ENCODE measurements at regions not wholly inside any gene's neighbourhood (a gene's known extent, or its start where the extent isn't known, plus 50 kb on each side); places are given as distances from the start of the nearest gene placed in this dataset.
"Not testable (repeated sequence)": the region's sequence is repeated elsewhere in the genome, so short reads cannot be mapped to it uniquely, and the experiment has no call there.

DNA sequence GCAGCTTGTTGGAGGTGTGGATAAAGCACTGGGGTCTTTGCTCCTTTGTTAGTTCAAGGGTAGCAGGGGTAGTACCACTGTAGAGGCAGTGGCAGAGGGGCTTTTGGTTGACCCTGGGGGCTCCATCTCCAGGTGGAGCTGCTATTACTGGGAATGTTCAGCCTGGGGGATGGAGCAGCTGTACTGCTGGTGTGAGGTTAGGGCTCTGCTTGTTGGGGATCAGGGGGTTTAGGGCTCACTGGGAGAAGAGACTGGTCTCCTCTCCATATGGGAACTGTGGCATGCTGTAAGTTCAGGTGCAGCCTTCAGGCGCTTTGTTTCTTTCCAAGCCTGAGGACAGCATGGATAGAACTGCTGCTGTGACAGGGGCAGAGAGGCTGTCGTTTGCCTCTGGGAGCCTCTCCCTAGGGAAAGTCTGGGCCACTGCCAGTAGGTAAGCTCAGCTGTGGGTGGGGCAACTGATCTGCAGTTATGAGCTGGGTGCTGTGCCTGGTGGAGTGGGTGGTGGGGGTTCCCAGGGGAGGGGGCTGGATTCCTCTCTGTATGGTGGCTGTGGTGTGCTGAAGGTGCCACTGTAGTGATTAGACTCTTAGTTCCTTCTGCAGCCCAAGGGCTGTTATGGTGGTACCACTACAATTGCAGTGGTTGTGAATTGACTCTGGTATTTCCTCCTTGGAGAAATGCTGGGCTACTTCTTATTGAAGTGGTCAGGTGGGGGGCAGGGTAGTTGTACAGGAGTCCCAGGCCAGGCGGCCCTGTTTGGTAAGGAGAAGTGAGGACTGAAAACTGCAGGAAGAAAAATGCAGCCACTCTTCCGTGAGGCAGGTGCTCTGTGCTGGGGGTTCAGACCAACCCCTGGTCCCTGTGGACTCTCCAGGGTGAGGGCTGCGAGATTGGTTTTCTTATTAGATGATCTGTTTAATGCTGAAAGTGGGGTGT lies 100.6 kb downstream of the OR4F15 start:
- H3K4me1 ChIP-seq (replicated peaks in 1 of 4; ENCODE audit: control insufficient read depth in 3 of 4, insufficient read depth in 4 of 4, low read length in 3 of 4); H3K79me1 ChIP-seq (ENCODE audit: low read depth, low read length); CTCF ChIA-PET (ENCODE audit: partially characterized antibody); H3K23me2 ChIP-seq (ENCODE audit: low read depth, low read length); H2BK120ac ChIP-seq (replicated peaks; ENCODE audit: low read depth, low read length); H3K9me3 ChIP-seq (ENCODE audit: insufficient read depth in 2 of 2, low read depth in 1 of 2, low read length in 1 of 2); H3K79me2 ChIP-seq (ENCODE audit: control insufficient read depth in 1 of 2, insufficient read depth in 2 of 2, low read length in 2 of 2); H3K27ac ChIP-seq (ENCODE audit: low read depth, low read length); H3K14ac ChIP-seq (ENCODE audit: insufficient read length); H3K23ac ChIP-seq (ENCODE audit: insufficient read length); H3K4me2 ChIP-seq (ENCODE audit: insufficient read depth in 1 of 2, low read depth in 2 of 2, low read length in 2 of 2); H2AK5ac ChIP-seq (ENCODE audit: low read depth, low read length); H4K5ac ChIP-seq (ENCODE audit: insufficient read length, low read depth, low read length); DNase-seq (ENCODE audit: low read depth in 1 of 2, low spot score in 2 of 2); H4K8ac ChIP-seq (ENCODE audit: extremely low read depth, insufficient read depth, low read length); H4K91ac ChIP-seq (replicated peaks; ENCODE audit: insufficient read length, low read length); H3K9ac ChIP-seq (replicated peaks in 1 of 4; ENCODE audit: extremely low read depth in 1 of 4, low read depth in 3 of 4, low read length in 3 of 4); H2BK12ac ChIP-seq (ENCODE audit: low read depth, low read length); H2AFZ ChIP-seq (ENCODE audit: low read length); H3K36me3 ChIP-seq (ENCODE audit: control insufficient read depth in 2 of 4, insufficient read depth in 4 of 4, low read length in 3 of 4); H3K4ac ChIP-seq (replicated peaks; ENCODE audit: insufficient read length, low read depth, low read length); H3K18ac ChIP-seq (ENCODE audit: extremely low read depth, low read length); H3K56ac ChIP-seq (replicated peaks; ENCODE audit: insufficient read length, low read depth, low read length); H2BK5ac ChIP-seq (ENCODE audit: low read depth, low read length); H4K20me1 ChIP-seq (replicated peaks in 1 of 2; ENCODE audit: control insufficient read depth in 1 of 2, insufficient read depth in 2 of 2, low read length in 2 of 2); POLR2A ChIA-PET (ENCODE audit: partially characterized antibody); H2BK20ac ChIP-seq (ENCODE audit: low read length); H2BK15ac ChIP-seq (ENCODE audit: low read length); H3K4me3 ChIP-seq (ENCODE audit: extremely low read depth in 1 of 4, insufficient read depth in 2 of 4, low read depth in 3 of 4, low read length in 4 of 4); H3K27me3 ChIP-seq (replicated peaks in 1 of 4; ENCODE audit: control insufficient read depth in 3 of 4, extremely low read depth in 1 of 4, insufficient read depth in 3 of 4, low read length in 3 of 4); FAIRE-seq: not testable (repeated sequence)
- 83% methylated on average over 2 of the region's 5 CpGs; no CpG with 5 or more reads in 1 of the 2 experiments for WGBS, 2 experiments (ENCODE audit: extremely low coverage in 1 of 2, insufficient coverage in 1 of 2, insufficient read length in 1 of 2, insufficient replicate concordance in 2 of 2, low coverage in 1 of 2, low lambda C conversion rate in 2 of 2, missing lambda C conversion rate in 1 of 2)

DNA sequence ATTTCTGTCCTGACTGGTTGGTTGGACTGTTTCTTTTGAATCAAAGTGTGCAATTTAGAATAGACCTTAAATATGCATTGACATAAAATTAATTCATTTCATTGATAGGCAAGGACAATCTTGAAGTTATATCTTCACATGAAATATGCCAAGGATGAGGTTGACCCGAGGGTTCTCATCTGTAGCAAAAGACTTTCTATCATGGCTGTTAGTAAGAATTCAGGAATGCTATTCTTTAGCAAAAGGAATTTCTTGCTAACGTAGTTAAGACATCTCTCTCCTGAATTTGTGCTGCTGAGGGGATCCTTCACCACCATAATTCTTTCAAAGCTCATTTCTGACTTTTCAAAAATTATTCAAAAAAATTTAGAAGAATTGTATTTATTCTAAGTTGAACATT lies 112.6 kb downstream of the OR4F15 start:
- H3K4me1 ChIP-seq (replicated peaks in 1 of 4; ENCODE audit: control insufficient read depth in 3 of 4, insufficient read depth in 4 of 4, low read length in 3 of 4); H3K14ac ChIP-seq (ENCODE audit: insufficient read length); H3K18ac ChIP-seq (ENCODE audit: extremely low read depth, low read length); DNase-seq (ENCODE audit: low read depth in 1 of 2, low spot score in 2 of 2); H2BK120ac ChIP-seq (replicated peaks; ENCODE audit: low read depth, low read length); H4K8ac ChIP-seq (ENCODE audit: extremely low read depth, insufficient read depth, low read length); FAIRE-seq; H3K36me3 ChIP-seq (ENCODE audit: control insufficient read depth in 2 of 4, insufficient read depth in 4 of 4, low read length in 3 of 4); H4K5ac ChIP-seq (ENCODE audit: insufficient read length, low read depth, low read length); H3K4ac ChIP-seq (replicated peaks; ENCODE audit: insufficient read length, low read depth, low read length); H2BK20ac ChIP-seq (ENCODE audit: low read length); H4K91ac ChIP-seq (replicated peaks; ENCODE audit: insufficient read length, low read length); H3K9ac ChIP-seq (replicated peaks in 1 of 4; ENCODE audit: extremely low read depth in 1 of 4, low read depth in 3 of 4, low read length in 3 of 4); H3K56ac ChIP-seq (replicated peaks; ENCODE audit: insufficient read length, low read depth, low read length); H2AFZ ChIP-seq (ENCODE audit: low read length); H3K4me3 ChIP-seq (ENCODE audit: extremely low read depth in 1 of 4, insufficient read depth in 2 of 4, low read depth in 3 of 4, low read length in 4 of 4); H3K27me3 ChIP-seq (replicated peaks in 1 of 4; ENCODE audit: control insufficient read depth in 3 of 4, extremely low read depth in 1 of 4, insufficient read depth in 3 of 4, low read length in 3 of 4); H3K79me1 ChIP-seq (ENCODE audit: low read depth, low read length); H3K27ac ChIP-seq (ENCODE audit: low read depth, low read length); POLR2A ChIA-PET (ENCODE audit: partially characterized antibody); H3K23ac ChIP-seq (ENCODE audit: insufficient read length); H3K79me2 ChIP-seq (ENCODE audit: control insufficient read depth in 1 of 2, insufficient read depth in 2 of 2, low read length in 2 of 2); H3K4me2 ChIP-seq (ENCODE audit: insufficient read depth in 1 of 2, low read depth in 2 of 2, low read length in 2 of 2); CTCF ChIA-PET (ENCODE audit: partially characterized antibody); H3K9me3 ChIP-seq (ENCODE audit: insufficient read depth in 2 of 2, low read depth in 1 of 2, low read length in 1 of 2); H2AK5ac ChIP-seq (ENCODE audit: low read depth, low read length); H3K23me2 ChIP-seq (ENCODE audit: low read depth, low read length); H2BK5ac ChIP-seq (ENCODE audit: low read depth, low read length); H2BK12ac ChIP-seq (ENCODE audit: low read depth, low read length); H4K20me1 ChIP-seq (replicated peaks in 1 of 2; ENCODE audit: control insufficient read depth in 1 of 2, insufficient read depth in 2 of 2, low read length in 2 of 2); H2BK15ac ChIP-seq (ENCODE audit: low read length): not testable (repeated sequence)
- 0% methylated on average over 1 of the region's 2 CpGs; no CpG with 5 or more reads in 1 of the 2 experiments for WGBS, 2 experiments (ENCODE audit: extremely low coverage in 1 of 2, insufficient coverage in 1 of 2, insufficient read length in 1 of 2, insufficient replicate concordance in 2 of 2, low coverage in 1 of 2, low lambda C conversion rate in 2 of 2, missing lambda C conversion rate in 1 of 2)

All from H1 (cell line).